Fibroblast of lung (primary cell): ENCODE measurements at regions not wholly inside any gene's neighbourhood (a gene's known extent, or its start where the extent isn't known, plus 50 kb on each side); places are given as distances from the start of the nearest gene placed in this dataset.

ENCODE experiments used
- EZH2 ChIP-seq: IDR thresholded peaks from 2 replicates; pipeline ENCODE4 v1.5.1; 2012; ENCODE audit warnings: low read length, control low read depth, mild to moderate bottlenecking; ENCODE audit errors: missing control alignments
- TF ChIP-seq, protein P1 (sequence below), 2 donors: IDR thresholded peaks in 1 of 2; conservative IDR thresholded peaks in 1 of 2; 1 replicate in 1 of 2; 2 replicates in 1 of 2; pipeline ENCODE4 v1.5.1; 2011 to 2012; ENCODE audit warnings: low read length in 2 of 2, control low read depth in 1 of 2, inconsistent platforms in 1 of 2, low read depth in 1 of 2, mild to moderate bottlenecking in 1 of 2

DNA sequence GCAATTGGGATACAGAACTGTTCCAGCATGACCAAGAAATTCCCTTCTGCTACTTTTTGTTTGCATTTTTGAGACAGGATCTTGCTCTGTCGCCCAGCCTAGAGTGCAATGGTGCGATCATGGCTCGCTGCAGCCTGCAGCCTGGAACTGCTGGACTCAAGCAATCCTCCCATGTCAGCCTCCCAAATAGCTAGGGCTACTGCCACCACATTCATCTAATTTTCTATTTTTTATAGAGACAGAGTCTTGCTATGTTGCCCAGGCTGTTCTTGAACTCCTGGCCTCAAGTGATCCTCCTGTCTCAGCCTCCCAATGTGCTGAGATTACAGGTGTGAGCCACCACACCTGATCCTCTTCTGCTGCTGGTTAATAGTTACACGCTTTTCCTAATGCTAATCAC, 204.9 kb downstream of the SOX4 start:
- no peak for TF ChIP-seq EZH2
- TF ChIP-seq, protein P1, sequence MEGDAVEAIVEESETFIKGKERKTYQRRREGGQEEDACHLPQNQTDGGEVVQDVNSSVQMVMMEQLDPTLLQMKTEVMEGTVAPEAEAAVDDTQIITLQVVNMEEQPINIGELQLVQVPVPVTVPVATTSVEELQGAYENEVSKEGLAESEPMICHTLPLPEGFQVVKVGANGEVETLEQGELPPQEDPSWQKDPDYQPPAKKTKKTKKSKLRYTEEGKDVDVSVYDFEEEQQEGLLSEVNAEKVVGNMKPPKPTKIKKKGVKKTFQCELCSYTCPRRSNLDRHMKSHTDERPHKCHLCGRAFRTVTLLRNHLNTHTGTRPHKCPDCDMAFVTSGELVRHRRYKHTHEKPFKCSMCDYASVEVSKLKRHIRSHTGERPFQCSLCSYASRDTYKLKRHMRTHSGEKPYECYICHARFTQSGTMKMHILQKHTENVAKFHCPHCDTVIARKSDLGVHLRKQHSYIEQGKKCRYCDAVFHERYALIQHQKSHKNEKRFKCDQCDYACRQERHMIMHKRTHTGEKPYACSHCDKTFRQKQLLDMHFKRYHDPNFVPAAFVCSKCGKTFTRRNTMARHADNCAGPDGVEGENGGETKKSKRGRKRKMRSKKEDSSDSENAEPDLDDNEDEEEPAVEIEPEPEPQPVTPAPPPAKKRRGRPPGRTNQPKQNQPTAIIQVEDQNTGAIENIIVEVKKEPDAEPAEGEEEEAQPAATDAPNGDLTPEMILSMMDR (conservative IDR thresholded peaks at IDR 0.05 in 1 of 2, IDR thresholded peaks at IDR 0.05 in 1 of 2; ENCODE audit: low read depth in 1 of 2, low read length in 2 of 2) = no peak
